Calu3 (cell line): ENCODE measurements at regions not wholly inside any gene's neighbourhood (a gene's known extent, or its start where the extent isn't known, plus 50 kb on each side); places are given as distances from the start of the nearest gene placed in this dataset.

Experiments
- BruUV-seq: library from RNA; stranded (reverse); fragments of 400-500 nt; replicated peaks from 2 replicates; lab custom pipeline; 2021; lab: Mats Ljungman, UMichigan
- CTCF ChIA-PET: fragments of 300-600 bp; sonication (Branson Sonifier 250); formaldehyde crosslinking; loops from one replicate; lab custom pipeline; 2022; ENCODE audit warnings: antibody characterized with exemption; lab: Charles Lee
- DNase-seq: peaks from one replicate; pipeline ENCODE4 v3.0.0; 2022
- H3K27ac Mint-ChIP-seq: one replicate; pipeline ENCODE4 v1.8.0; 2022; ENCODE audit warnings: mixed read lengths; ENCODE audit not compliant: unreplicated experiment
- H3K27me3 Mint-ChIP-seq: one replicate; pipeline ENCODE4 v1.8.0; 2022; ENCODE audit warnings: mixed read lengths; ENCODE audit not compliant: unreplicated experiment
- H3K36me3 Mint-ChIP-seq: one replicate; pipeline ENCODE4 v1.8.0; 2022; ENCODE audit warnings: mild to moderate bottlenecking, moderate library complexity, mixed read lengths; ENCODE audit not compliant: insufficient read depth, unreplicated experiment
- H3K4me1 Mint-ChIP-seq: one replicate; pipeline ENCODE4 v1.8.0; 2022; ENCODE audit warnings: mild to moderate bottlenecking, low read depth, mixed read lengths; ENCODE audit not compliant: unreplicated experiment
- H3K4me3 Mint-ChIP-seq: one replicate; pipeline ENCODE4 v1.8.0; 2022; ENCODE audit warnings: mild to moderate bottlenecking, low read depth, moderate library complexity, mixed read lengths; ENCODE audit not compliant: unreplicated experiment
- H3K9me3 Mint-ChIP-seq: one replicate; pipeline ENCODE4 v1.8.0; 2022; ENCODE audit warnings: low read depth, mixed read lengths; ENCODE audit not compliant: unreplicated experiment
- intact Hi-C: fragments of 100-400 bp; cut with micrococcal nuclease; formaldehyde crosslinking; loops from one replicate; pipeline ENCODE4 v1.10.0; 2022; ENCODE audit not compliant: unreplicated experiment
- TF ChIP-seq, protein P1 (sequence below): fragments of 200-600 bp; IDR thresholded peaks from one replicate; pipeline ENCODE4 v1.8.0; 2022; ENCODE audit warnings: antibody characterized with exemption; ENCODE audit not compliant: unreplicated experiment

DNA sequence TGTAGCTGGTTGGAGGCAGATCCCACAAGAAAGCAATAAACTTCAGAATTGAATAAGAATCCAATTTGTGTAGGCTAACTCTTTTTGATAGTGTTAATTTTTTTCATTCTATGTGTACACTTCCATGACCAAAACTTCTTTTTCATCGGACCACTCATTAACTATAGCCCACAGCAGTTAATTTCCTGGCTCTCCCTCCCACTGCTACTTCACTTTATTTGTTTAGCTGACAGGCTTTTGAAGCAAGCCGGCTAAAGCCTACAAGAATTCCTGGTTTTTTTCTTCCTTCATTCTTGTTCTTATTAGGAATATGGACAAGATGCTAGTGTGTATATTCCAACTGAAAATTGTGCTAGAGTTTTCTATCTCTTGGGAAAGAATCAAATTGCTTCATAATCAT, 329.2 kb upstream of the CCNH start:
- no peaks in the 10 kb centered on the region for H3K9me3 Mint-ChIP-seq
- H3K4me3 Mint-ChIP-seq: no peak overlapping the region
- BruUV-seq: no TSS peak
- CTCF ChIA-PET: no interaction called here
- H3K27me3 Mint-ChIP-seq: no peaks in the 10 kb centered on the region
- H3K36me3 Mint-ChIP-seq: no peaks in the 10 kb centered on the region
- no peak for DNase-seq
- H3K27ac Mint-ChIP-seq: no peak overlapping the region
- H3K4me1 Mint-ChIP-seq: peaks cover 9% of the 10 kb centered on the region
- intact Hi-C loops: no loop called here
- TF ChIP-seq, protein P1, sequence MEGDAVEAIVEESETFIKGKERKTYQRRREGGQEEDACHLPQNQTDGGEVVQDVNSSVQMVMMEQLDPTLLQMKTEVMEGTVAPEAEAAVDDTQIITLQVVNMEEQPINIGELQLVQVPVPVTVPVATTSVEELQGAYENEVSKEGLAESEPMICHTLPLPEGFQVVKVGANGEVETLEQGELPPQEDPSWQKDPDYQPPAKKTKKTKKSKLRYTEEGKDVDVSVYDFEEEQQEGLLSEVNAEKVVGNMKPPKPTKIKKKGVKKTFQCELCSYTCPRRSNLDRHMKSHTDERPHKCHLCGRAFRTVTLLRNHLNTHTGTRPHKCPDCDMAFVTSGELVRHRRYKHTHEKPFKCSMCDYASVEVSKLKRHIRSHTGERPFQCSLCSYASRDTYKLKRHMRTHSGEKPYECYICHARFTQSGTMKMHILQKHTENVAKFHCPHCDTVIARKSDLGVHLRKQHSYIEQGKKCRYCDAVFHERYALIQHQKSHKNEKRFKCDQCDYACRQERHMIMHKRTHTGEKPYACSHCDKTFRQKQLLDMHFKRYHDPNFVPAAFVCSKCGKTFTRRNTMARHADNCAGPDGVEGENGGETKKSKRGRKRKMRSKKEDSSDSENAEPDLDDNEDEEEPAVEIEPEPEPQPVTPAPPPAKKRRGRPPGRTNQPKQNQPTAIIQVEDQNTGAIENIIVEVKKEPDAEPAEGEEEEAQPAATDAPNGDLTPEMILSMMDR: no peak

DNA sequence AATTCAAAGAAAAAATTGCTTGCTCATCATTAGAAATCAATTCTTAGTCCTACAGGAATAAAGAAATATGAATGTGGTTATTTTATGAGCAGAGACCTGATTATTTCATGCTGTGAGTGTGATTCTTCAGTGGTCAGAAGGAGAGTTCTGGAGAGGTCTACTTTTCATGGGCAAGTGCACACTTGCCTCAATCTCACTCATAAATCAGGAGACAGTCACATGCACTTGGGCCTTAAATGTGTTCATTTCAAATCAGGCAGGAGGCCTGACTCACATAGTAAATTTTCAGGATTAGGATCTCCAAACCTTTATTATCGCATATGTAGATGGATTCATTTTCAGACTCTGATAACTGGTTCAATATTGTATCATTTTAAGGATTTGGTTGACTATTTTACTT, 323.2 kb upstream of the CCNH start:
- intact Hi-C loops: no loop called here
- Mint-ChIP-seq H3K4me1 (peaks cover 8% of the 10 kb centered on the region), H3K27ac (no peak overlapping the region), H3K9me3 (no peaks in the 10 kb centered on the region), H3K4me3 (no peak overlapping the region), H3K27me3 (no peaks in the 10 kb centered on the region), H3K36me3 (no peaks in the 10 kb centered on the region)
- CTCF ChIA-PET: no interaction called here
- DNase-seq: no peak
- TF ChIP-seq, protein P1: no peak
- BruUV-seq: no TSS peak

- CTCF ChIA-PET: interaction anchor here (0.7 kb wide), 1 partner anchor 363 kb away, joined by 3 read pairs; no protein-coding TSS in a partner anchor
- no TSS peak for BruUV-seq
- peaks cover 8% of the 10 kb centered on the region for H3K4me1 Mint-ChIP-seq
- TF ChIP-seq, protein P1: no peak
- no peak overlapping the region for H3K4me3 Mint-ChIP-seq
- H3K27ac Mint-ChIP-seq: no peak overlapping the region
- no peak for DNase-seq
- no peaks in the 10 kb centered on the region for H3K9me3 Mint-ChIP-seq
- intact Hi-C loops: no loop called here
- H3K36me3 Mint-ChIP-seq: no peaks in the 10 kb centered on the region
- H3K27me3 Mint-ChIP-seq: no peaks in the 10 kb centered on the region
These were observed 321.2 kb upstream of the CCNH start for GRCh38 chr5:87733897-87734296.

DNA sequence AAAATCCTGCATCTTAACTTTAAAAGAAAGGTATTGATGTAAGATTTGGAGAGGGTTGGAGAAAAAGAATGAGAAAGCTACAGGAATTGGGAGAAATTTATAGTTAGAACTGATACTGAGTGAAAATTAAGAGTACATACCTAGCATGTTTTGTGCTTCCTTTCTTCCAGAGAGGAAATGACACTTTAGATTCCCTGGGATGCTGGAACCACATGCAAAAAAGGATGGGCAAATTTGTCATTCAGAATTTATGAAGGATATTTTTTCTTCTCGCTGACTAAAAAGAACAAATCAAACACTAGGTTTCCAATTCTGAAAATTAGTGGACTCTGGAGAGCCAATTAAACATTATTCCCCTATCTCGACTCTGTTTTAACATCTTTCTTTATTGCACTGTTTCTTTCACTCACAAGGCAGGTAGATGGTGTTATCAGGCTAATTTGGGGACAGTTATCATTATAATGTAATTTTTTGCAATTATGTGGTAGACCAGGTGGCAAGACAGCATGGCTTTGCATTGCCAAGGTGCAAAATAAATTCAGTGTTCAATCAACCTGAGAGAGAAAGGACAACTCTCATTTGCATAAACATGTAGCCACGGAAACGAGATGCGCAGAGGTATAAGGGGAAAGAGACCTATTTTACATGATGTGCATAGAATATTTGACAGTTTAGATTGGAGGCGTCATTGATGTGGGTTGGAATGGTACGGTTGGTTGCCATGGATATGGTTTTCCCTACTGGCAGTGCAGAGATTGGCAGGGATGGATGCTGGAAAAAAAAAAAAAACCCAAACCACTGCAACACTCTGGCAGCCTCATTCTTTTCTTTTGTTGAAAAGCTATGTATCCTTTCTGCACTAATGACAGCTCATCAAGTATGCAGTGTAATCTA, 320.4 kb upstream of the CCNH start:
- no peaks in the 10 kb centered on the region for H3K9me3 Mint-ChIP-seq
- no peaks in the 10 kb centered on the region for H3K36me3 Mint-ChIP-seq
- no peak for DNase-seq
- TF ChIP-seq, protein P1: no peak
- no peak overlapping the region for H3K4me3 Mint-ChIP-seq
- H3K27me3 Mint-ChIP-seq: no peaks in the 10 kb centered on the region
- BruUV-seq: no TSS peak
- CTCF ChIA-PET: interaction anchor here (0.5 to 0.7 kb wide), 2 partner anchors 11 to 364 kb away, joined by 3 to 7 read pairs; no protein-coding TSS in a partner anchor
- H3K27ac Mint-ChIP-seq: no peak overlapping the region
- intact Hi-C loops: no loop called here
- H3K4me1 Mint-ChIP-seq: peaks cover 8% of the 10 kb centered on the region
